ENCODE measurements at regions not wholly inside any gene's neighbourhood (a gene's known extent, or its start where the extent isn't known, plus 50 kb on each side); places are given as distances from the start of the nearest gene placed in this dataset.

DNA sequence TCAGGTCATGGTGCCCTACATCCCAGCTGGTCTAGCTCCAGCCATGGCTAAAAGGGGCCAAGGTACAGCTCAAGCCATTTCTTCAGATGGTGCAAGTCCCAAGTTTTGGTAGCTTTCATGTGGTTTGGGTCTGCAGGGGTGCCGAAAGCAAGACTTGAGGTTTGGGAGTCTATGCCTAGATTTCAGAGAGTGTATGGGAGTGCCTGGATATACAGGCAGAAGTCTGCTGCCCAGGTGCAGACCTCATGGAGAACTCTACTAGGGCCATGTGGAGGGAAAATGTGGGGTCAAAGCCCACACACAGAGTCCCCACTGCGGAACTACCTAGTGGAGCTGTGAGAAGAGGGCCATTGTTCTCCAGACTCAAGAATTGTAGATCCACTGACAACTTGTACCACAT, 1000.9 kb upstream of the ADGRB3 start:
- no peak for TF ChIP-seq ZBTB7A (IDR thresholded peaks at IDR 0.05; ENCODE audit: low read depth)
- TF ChIP-seq FOXM1 (IDR thresholded peaks at IDR 0.05; ENCODE audit: borderline replicate concordance, low read depth), result no peak
- TF ChIP-seq RAD21 (IDR thresholded peaks at IDR 0.05; ENCODE audit: low read depth), result no peak
- TF ChIP-seq TCF12 (IDR thresholded peaks at IDR 0.05; ENCODE audit: low read depth), result no peak
- no peak for TF ChIP-seq EP300 (IDR thresholded peaks at IDR 0.05; ENCODE audit: borderline replicate concordance)

DNA sequence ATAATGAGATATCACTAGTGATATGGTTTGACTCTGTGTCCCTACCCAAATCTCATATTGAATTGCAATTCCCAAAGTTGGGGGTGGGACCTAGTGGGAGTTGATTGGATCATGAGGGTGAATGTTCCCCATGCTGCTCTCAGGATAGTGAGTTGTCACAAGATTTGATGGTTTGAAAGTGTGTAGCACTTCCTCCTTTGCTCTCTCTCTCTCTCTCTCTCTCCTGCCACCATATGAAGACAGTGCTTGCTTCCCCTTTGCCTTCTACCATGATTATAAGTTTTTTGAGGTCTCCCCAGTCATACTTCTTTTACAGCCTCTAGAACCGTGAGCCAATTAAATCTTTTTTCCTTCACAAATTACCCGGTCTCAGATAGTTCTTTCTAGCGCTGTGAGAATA, 1002.0 kb upstream of the ADGRB3 start:
- TF ChIP-seq CREB1 (IDR thresholded peaks at IDR 0.05; ENCODE audit: low read depth), result no peak
- no peak for TF ChIP-seq TAF1 (IDR thresholded peaks at IDR 0.05; ENCODE audit: low read depth)
- no peak for TF ChIP-seq EP300 (IDR thresholded peaks at IDR 0.05; ENCODE audit: borderline replicate concordance)
- TF ChIP-seq TCF12 (IDR thresholded peaks at IDR 0.05; ENCODE audit: low read depth), result no peak
- TF ChIP-seq, protein P1, sequence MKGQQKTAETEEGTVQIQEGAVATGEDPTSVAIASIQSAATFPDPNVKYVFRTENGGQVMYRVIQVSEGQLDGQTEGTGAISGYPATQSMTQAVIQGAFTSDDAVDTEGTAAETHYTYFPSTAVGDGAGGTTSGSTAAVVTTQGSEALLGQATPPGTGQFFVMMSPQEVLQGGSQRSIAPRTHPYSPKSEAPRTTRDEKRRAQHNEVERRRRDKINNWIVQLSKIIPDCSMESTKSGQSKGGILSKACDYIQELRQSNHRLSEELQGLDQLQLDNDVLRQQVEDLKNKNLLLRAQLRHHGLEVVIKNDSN (IDR thresholded peaks at IDR 0.05), result no peak
- no peak for TF ChIP-seq YY1 (IDR thresholded peaks at IDR 0.05; ENCODE audit: low read depth)
- TF ChIP-seq EGR1 (IDR thresholded peaks at IDR 0.05), result no peak
- no peak for TF ChIP-seq TEAD4 (IDR thresholded peaks at IDR 0.05)
- TF ChIP-seq, protein P2, sequence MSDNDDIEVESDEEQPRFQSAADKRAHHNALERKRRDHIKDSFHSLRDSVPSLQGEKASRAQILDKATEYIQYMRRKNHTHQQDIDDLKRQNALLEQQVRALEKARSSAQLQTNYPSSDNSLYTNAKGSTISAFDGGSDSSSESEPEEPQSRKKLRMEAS (IDR thresholded peaks at IDR 0.05), result no peak
- TF ChIP-seq FOXM1 (IDR thresholded peaks at IDR 0.05; ENCODE audit: borderline replicate concordance, low read depth), result no peak
- no peak for TF ChIP-seq ZBTB7A (IDR thresholded peaks at IDR 0.05; ENCODE audit: low read depth)
- TF ChIP-seq CEBPB (IDR thresholded peaks at IDR 0.05), result no peak
- TF ChIP-seq, protein P3, sequence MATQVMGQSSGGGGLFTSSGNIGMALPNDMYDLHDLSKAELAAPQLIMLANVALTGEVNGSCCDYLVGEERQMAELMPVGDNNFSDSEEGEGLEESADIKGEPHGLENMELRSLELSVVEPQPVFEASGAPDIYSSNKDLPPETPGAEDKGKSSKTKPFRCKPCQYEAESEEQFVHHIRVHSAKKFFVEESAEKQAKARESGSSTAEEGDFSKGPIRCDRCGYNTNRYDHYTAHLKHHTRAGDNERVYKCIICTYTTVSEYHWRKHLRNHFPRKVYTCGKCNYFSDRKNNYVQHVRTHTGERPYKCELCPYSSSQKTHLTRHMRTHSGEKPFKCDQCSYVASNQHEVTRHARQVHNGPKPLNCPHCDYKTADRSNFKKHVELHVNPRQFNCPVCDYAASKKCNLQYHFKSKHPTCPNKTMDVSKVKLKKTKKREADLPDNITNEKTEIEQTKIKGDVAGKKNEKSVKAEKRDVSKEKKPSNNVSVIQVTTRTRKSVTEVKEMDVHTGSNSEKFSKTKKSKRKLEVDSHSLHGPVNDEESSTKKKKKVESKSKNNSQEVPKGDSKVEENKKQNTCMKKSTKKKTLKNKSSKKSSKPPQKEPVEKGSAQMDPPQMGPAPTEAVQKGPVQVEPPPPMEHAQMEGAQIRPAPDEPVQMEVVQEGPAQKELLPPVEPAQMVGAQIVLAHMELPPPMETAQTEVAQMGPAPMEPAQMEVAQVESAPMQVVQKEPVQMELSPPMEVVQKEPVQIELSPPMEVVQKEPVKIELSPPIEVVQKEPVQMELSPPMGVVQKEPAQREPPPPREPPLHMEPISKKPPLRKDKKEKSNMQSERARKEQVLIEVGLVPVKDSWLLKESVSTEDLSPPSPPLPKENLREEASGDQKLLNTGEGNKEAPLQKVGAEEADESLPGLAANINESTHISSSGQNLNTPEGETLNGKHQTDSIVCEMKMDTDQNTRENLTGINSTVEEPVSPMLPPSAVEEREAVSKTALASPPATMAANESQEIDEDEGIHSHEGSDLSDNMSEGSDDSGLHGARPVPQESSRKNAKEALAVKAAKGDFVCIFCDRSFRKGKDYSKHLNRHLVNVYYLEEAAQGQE (IDR thresholded peaks at IDR 0.05; ENCODE audit: low read depth), result no peak
- no peak for TF ChIP-seq RAD21 (IDR thresholded peaks at IDR 0.05; ENCODE audit: low read depth)
- no peak for TF ChIP-seq NFIC (IDR thresholded peaks at IDR 0.05)

DNA sequence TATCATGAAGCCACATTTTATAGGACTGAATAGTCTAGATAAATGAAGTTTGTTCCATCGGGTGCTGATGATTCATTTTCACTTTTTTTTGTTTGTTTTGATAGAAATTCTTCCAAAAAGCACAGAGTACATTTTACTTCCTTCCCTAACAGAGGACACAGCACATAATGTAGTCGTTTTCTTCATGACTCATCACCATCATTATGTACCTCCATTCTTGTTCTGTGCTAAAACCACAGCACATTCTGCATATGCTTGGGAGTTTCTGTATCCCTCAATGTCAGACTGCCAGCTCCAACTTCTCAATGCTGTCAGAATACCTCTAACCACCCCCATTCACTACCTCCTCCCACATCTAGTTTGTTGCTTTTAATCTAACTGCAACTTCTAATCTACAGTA, 1004.9 kb upstream of the ADGRB3 start:
- TF ChIP-seq, protein P2 (IDR thresholded peaks at IDR 0.05), result no peak
- TF ChIP-seq, protein P3 (IDR thresholded peaks at IDR 0.05; ENCODE audit: low read depth), result no peak
- no peak for TF ChIP-seq CREB1 (IDR thresholded peaks at IDR 0.05; ENCODE audit: low read depth)
- TF ChIP-seq ZBTB7A (IDR thresholded peaks at IDR 0.05; ENCODE audit: low read depth), result no peak

DNA sequence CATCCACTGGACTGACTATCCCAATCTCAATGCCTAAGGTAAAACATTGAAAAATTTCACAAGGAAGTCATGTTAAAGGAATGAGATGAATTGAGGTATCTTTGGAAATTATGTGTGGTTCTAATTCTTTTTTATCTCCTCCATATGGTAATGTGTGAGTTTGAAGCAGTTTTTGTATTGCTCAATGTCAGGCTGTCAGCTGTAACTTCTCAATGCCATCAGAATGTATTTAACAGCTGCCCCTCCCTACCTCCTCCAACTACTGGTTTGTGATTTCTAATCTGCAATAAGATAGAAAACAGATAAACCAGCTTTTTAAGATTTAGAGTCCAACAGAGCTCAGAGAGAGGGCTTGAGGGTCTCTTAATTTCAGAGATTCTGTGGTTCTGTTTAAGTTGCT, 1005.8 kb upstream of the ADGRB3 start:
- TF ChIP-seq EGR1 (IDR thresholded peaks at IDR 0.05) (no peak), EP300 (IDR thresholded peaks at IDR 0.05; ENCODE audit: borderline replicate concordance) (no peak), YY1 (IDR thresholded peaks at IDR 0.05; ENCODE audit: low read depth) (no peak), TEAD4 (IDR thresholded peaks at IDR 0.05) (no peak), CREB1 (IDR thresholded peaks at IDR 0.05; ENCODE audit: low read depth) (no peak), TCF12 (IDR thresholded peaks at IDR 0.05; ENCODE audit: low read depth) (no peak), RAD21 (IDR thresholded peaks at IDR 0.05; ENCODE audit: low read depth) (no peak), FOXM1 (IDR thresholded peaks at IDR 0.05; ENCODE audit: borderline replicate concordance, low read depth) (no peak), TAF1 (IDR thresholded peaks at IDR 0.05; ENCODE audit: low read depth) (no peak)
- TF ChIP-seq, protein P3 (IDR thresholded peaks at IDR 0.05; ENCODE audit: low read depth), result no peak
- TF ChIP-seq, protein P2 (IDR thresholded peaks at IDR 0.05), result no peak

DNA sequence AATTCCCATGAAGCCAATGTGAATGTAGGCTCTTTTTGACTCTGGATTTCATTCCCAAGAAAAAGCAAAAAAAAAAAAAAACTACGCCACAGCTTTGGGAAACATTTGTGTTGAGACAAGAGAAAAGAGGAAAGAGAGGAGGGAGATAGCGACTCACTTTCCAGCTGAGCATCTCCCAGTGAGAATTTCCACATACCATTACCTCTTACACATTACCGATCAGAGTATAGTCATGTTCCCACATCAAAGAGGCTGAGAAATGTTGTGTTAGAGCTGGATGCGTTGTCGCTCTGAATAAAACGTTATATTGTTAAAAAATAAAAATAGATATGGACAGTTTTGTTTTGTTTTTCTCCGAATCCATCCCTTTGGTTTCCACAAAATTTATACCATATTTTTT, 1019.3 kb upstream of the ADGRB3 start:
- TF ChIP-seq FOXM1 (IDR thresholded peaks at IDR 0.05; ENCODE audit: borderline replicate concordance, low read depth), result no peak
- TF ChIP-seq, protein P3 (IDR thresholded peaks at IDR 0.05; ENCODE audit: low read depth), result no peak
